ENCODE measurements at regions not wholly inside any gene's neighbourhood (a gene's known extent, or its start where the extent isn't known, plus 50 kb on each side); places are given as distances from the start of the nearest gene placed in this dataset.

GRCh38 chr2:114316532-114317300 is 125.7 kb upstream of the DPP10 start:
- no peak overlapping the region for H3K27ac ChIP-seq (ENCODE audit: low read depth in 1 of 2, low read length in 1 of 2)
- 45 to 63% methylated on average over 2 of the region's 2 CpGs for WGBS, 2 donors
- no peaks in the 10 kb centered on the region for H3K36me3 ChIP-seq (ENCODE audit: control insufficient read depth in 4 of 4, insufficient read depth in 4 of 4, low read length in 4 of 4)
- peak; percentile 50 to 80 (median 66) for DNase-seq
- ATAC-seq (ENCODE audit: insufficient read depth, low FRiP score), result no peak
- peaks cover 0 to 5% (median 0%) of the 10 kb centered on the region in 4 donors for H3K9me3 ChIP-seq (ENCODE audit: control insufficient read depth in 4 of 4, insufficient read depth in 3 of 4, low read length in 3 of 4)
- no peak for TF ChIP-seq CTCF (IDR thresholded peaks at IDR 0.05; ENCODE audit: control extremely low read depth, extremely low read depth)
- no peak overlapping the region for H3K4me3 ChIP-seq
- no peaks in the 10 kb centered on the region for H3K27me3 ChIP-seq (ENCODE audit: control insufficient read depth in 3 of 3, insufficient read depth in 3 of 3, low read length in 2 of 3)
- H3K4me1 ChIP-seq (ENCODE audit: control insufficient read depth in 5 of 5, insufficient read depth in 5 of 5, low read length in 5 of 5), result peaks cover 0 to 3% (median 0%) of the 10 kb centered on the region in 5 donors
- H3K9ac ChIP-seq (ENCODE audit: insufficient read depth in 1 of 2, low read length in 2 of 2), result no peak overlapping the region

- Histone ChIP-seq H3K4me1 (ENCODE audit: control insufficient read depth in 5 of 5, insufficient read depth in 5 of 5, low read length in 5 of 5) (no peaks in the 10 kb centered on the region), H3K9me3 (ENCODE audit: control insufficient read depth in 4 of 4, insufficient read depth in 3 of 4, low read length in 3 of 4) (no peaks in the 10 kb centered on the region), H3K9ac (ENCODE audit: insufficient read depth in 1 of 2, low read length in 2 of 2) (no peak overlapping the region), H3K27ac (ENCODE audit: low read depth in 1 of 2, low read length in 1 of 2) (no peak overlapping the region), H3K36me3 (ENCODE audit: control insufficient read depth in 4 of 4, insufficient read depth in 4 of 4, low read length in 4 of 4) (no peaks in the 10 kb centered on the region), H3K27me3 (ENCODE audit: control insufficient read depth in 3 of 3, insufficient read depth in 3 of 3, low read length in 2 of 3) (no peaks in the 10 kb centered on the region), H3K4me3 (no peak overlapping the region)
- DNase-seq (no peak), ATAC-seq (ENCODE audit: insufficient read depth, low FRiP score) (no peak)
- TF ChIP-seq CTCF (IDR thresholded peaks at IDR 0.05; ENCODE audit: control extremely low read depth, extremely low read depth), result no peak
- WGBS, 2 donors, result 72 to 76% methylated on average over 1 of the region's 1 CpG
These were observed 111.8 kb upstream of the DPP10 start for GRCh38 chr2:114330594-114330993.

GRCh38 chr2:114331934-114332333 is 110.5 kb upstream of the DPP10 start:
- TF ChIP-seq CTCF (IDR thresholded peaks at IDR 0.05; ENCODE audit: control extremely low read depth, extremely low read depth), result no peak

More at GRCh38 chr2:114331934-114332333, 110.5 kb upstream of the DPP10 start:
- no peak overlapping the region for H3K9ac ChIP-seq (ENCODE audit: insufficient read depth in 1 of 2, low read length in 2 of 2)
- no peak overlapping the region for H3K4me3 ChIP-seq
- no peak for DNase-seq
- 83 to 86% methylated on average over 3 of the region's 3 CpGs for WGBS, 2 donors
- H3K27me3 ChIP-seq (ENCODE audit: control insufficient read depth in 3 of 3, insufficient read depth in 3 of 3, low read length in 2 of 3), result no peaks in the 10 kb centered on the region
- H3K9me3 ChIP-seq (ENCODE audit: control insufficient read depth in 4 of 4, insufficient read depth in 3 of 4, low read length in 3 of 4), result no peaks in the 10 kb centered on the region
- no peak overlapping the region for H3K27ac ChIP-seq (ENCODE audit: low read depth in 1 of 2, low read length in 1 of 2)
- H3K4me1 ChIP-seq (ENCODE audit: control insufficient read depth in 5 of 5, insufficient read depth in 5 of 5, low read length in 5 of 5), result no peaks in the 10 kb centered on the region
- no peak for ATAC-seq (ENCODE audit: insufficient read depth, low FRiP score)
- no peaks in the 10 kb centered on the region for H3K36me3 ChIP-seq (ENCODE audit: control insufficient read depth in 4 of 4, insufficient read depth in 4 of 4, low read length in 4 of 4)

Data from lung (tissue), 11 donors.